ENCODE measurements at regions not wholly inside any gene's neighbourhood (a gene's known extent, or its start where the extent isn't known, plus 50 kb on each side); places are given as distances from the start of the nearest gene placed in this dataset.
A peak's percentile ranks its signal among the peaks of the same experiment; 100 is the strongest.

- Histone ChIP-seq H3K4me3 (no peak overlapping the region), H3K4me2 (ENCODE audit: insufficient read depth, low read length) (peak overlapping the region; percentile 35), H3K9me3 (replicated peaks; ENCODE audit: control insufficient read depth, insufficient read depth, low read depth, low read length) (no peaks in the 10 kb centered on the region), H4K20me1 (replicated peaks; ENCODE audit: control insufficient read depth, insufficient read depth, low read length) (no peaks in the 10 kb centered on the region), H3K9me1 (ENCODE audit: control insufficient read depth, insufficient read depth, low read length) (no peaks in the 10 kb centered on the region), H3K27ac (ENCODE audit: extremely low read depth, low read depth, low read length) (no peak overlapping the region), H3K9ac (ENCODE audit: insufficient read depth in 1 of 2, low read depth in 2 of 2, low read length in 2 of 2) (peak overlapping the region in 1 of 2 experiments; percentile 64; a peak in 3 of 4 replicates), H3K36me3 (ENCODE audit: control insufficient read depth, insufficient read depth, low read length) (no peaks in the 10 kb centered on the region), H3K27me3 (ENCODE audit: control insufficient read depth in 2 of 2, insufficient read depth in 2 of 2, low read length in 2 of 2) (peaks cover 14 to 44% of the 10 kb centered on the region in 2 experiments; a peak in 4 of 5 replicates), H3K79me2 (ENCODE audit: control insufficient read depth, insufficient read depth, low read length) (no peaks in the 10 kb centered on the region), H3K4me1 (replicated peaks in 1 of 2; ENCODE audit: control insufficient read depth in 2 of 2, insufficient read depth in 2 of 2, low read length in 2 of 2) (peaks cover 10 to 35% of the 10 kb centered on the region in 2 experiments; a peak in 4 of 5 replicates), H2AFZ (ENCODE audit: low read depth, low read length) (peak overlapping the region; percentile 44; the same call in 1 of the 2 replicates)
- peak; percentile 71 for FAIRE-seq
- ATAC-seq: peak; percentile 56
- ChIA-PET CTCF (ENCODE audit: low intra/inter-chr PET ratio) (interaction anchor here (0.6 to 2.1 kb wide), 2 partner anchors 44 to 1394 kb away, joined by 3 to 13 read pairs; no protein-coding TSS in a partner anchor), POLR2A (interaction anchor here (0.8 to 1.5 kb wide), 4 partner anchors 10 to 381 kb away, joined by 3 to 6 read pairs (median 3); no protein-coding TSS in a partner anchor)
- BruUV-seq (replicated peaks): no TSS peak
- 22% methylated on average over 27 of the region's 32 CpGs for WGBS (ENCODE audit: insufficient coverage, low coverage, missing lambda C conversion rate)
- intact Hi-C loops (cut with micrococcal nuclease) (no loop called here), in situ Hi-C loops (cut with MboI) (no loop called here)
- DNase-seq (ENCODE audit: extremely low read depth in 1 of 4, low spot score in 3 of 4): peak in 1 of 4 experiments; percentile 15
- TF ChIP-seq MAFF (IDR thresholded peaks at IDR 0.05; ENCODE audit: low read length) (peak; percentile 68; the same call in 1 of the 2 replicates), ZNF316 (IDR thresholded peaks at IDR 0.05) (peak; percentile 93), POU5F1 (IDR thresholded peaks at IDR 0.05; ENCODE audit: borderline replicate concordance, low read depth, low read length, partially characterized antibody) (no peak), MAFK (IDR thresholded peaks at IDR 0.05; ENCODE audit: low read length) (peak; percentile 59), FOXK2 (conservative IDR thresholded peaks at IDR 0.05 in 1 of 2, IDR thresholded peaks at IDR 0.05 in 1 of 2; ENCODE audit: low read depth in 2 of 2) (peak in 1 of 2 experiments; percentile 26; a peak in 1 of 4 replicates), ZNF592 (IDR thresholded peaks at IDR 0.05) (0 out of 2 replicates have a peak, but pooled peaks have one; percentile 16), CREB1 (IDR thresholded peaks at IDR 0.05) (no peak), CREB1 (CRISPR knock-in tag; IDR thresholded peaks at IDR 0.05) (0 out of 2 replicates have a peak, but pooled peaks have one; percentile 27), NFE2 (IDR thresholded peaks at IDR 0.05; ENCODE audit: low read depth) (peak; percentile 63), BHLHE40 (IDR thresholded peaks at IDR 0.05; ENCODE audit: low read length) (peak; percentile 41), HDAC8 (tag; IDR thresholded peaks at IDR 0.05) (no peak), ELF4 (CRISPR knock-in tag; IDR thresholded peaks at IDR 0.05) (no peak), TFAP4 (CRISPR knock-in tag; IDR thresholded peaks at IDR 0.05; ENCODE audit: borderline replicate concordance) (peak; percentile 57; the same call in 1 of the 2 replicates), MNT (conservative IDR thresholded peaks at IDR 0.05) (0 out of 4 replicates have a peak, but pooled peaks of 1 of the 2 experiments have one; percentile 15)
Observed at GRCh38 chr9:134215699-134216448, 51.5 kb upstream of the RNU6ATAC start.
